ENCODE measurements at regions not wholly inside any gene's neighbourhood (a gene's known extent, or its start where the extent isn't known, plus 50 kb on each side); places are given as distances from the start of the nearest gene placed in this dataset.

GRCh38 chr14:26194816-26195215, 403.0 kb downstream of the NOVA1 start:
- in situ Hi-C loops (cut with MboI; ENCODE audit: low sequenced_read_pairs) = no loop called here
- Histone ChIP-seq H2BK20ac (ENCODE audit: low read depth, low read length) (no peak overlapping the region), H3K79me1 (ENCODE audit: low read depth in 1 of 2, low read length in 2 of 2) (no peaks in the 10 kb centered on the region), H3K27ac (ENCODE audit: insufficient read depth, low read length) (no peak overlapping the region), H4K91ac (ENCODE audit: insufficient read depth, low read depth, low read length) (no peak overlapping the region), H3K9ac (ENCODE audit: low read depth, low read length) (no peak overlapping the region), H3K4me1 (ENCODE audit: control insufficient read depth, insufficient read depth, low read length) (no peaks in the 10 kb centered on the region), H3K4ac (ENCODE audit: low read depth, low read length) (no peak overlapping the region), H3K14ac (replicated peaks; ENCODE audit: low read depth, low read length) (no peak overlapping the region), H2AFZ (replicated peaks; ENCODE audit: low read length, poor library complexity) (no peak overlapping the region), H3K4me3 (ENCODE audit: insufficient read depth, low read depth, low read length) (no peak overlapping the region), H4K5ac (ENCODE audit: low read depth, low read length) (no peak overlapping the region), H3K9me3 (ENCODE audit: control insufficient read depth, insufficient read depth, low read length) (no peaks in the 10 kb centered on the region), H2AK5ac (ENCODE audit: low read depth, low read length) (no peak overlapping the region), H2AK9ac (replicated peaks; ENCODE audit: low read depth, low read length, poor library complexity) (no peak overlapping the region), H4K8ac (ENCODE audit: low read depth in 2 of 2, low read length in 2 of 2) (no peak overlapping the region), H2BK5ac (ENCODE audit: low read depth, low read length, poor library complexity, severe bottlenecking) (no peak overlapping the region), H3K9me1 (ENCODE audit: insufficient read depth, low read length) (no peaks in the 10 kb centered on the region), H3K4me2 (ENCODE audit: low read depth, low read length) (no peak overlapping the region), H3K36me3 (ENCODE audit: control insufficient read depth, insufficient read depth, low read length) (no peaks in the 10 kb centered on the region), H3K27me3 (ENCODE audit: control insufficient read depth, insufficient read depth, low read length) (no peaks in the 10 kb centered on the region), H3K23ac (ENCODE audit: low read depth, low read length) (no peak overlapping the region), H2BK120ac (ENCODE audit: low read depth, low read length) (no peak overlapping the region), H3K18ac (ENCODE audit: low read depth, low read length) (no peak overlapping the region), H2BK15ac (ENCODE audit: low read depth, low read length) (no peak overlapping the region), H4K20me1 (ENCODE audit: insufficient read depth, low read length) (no peaks in the 10 kb centered on the region), H3K56ac (ENCODE audit: extremely low read depth, insufficient read depth, low read length) (no peak overlapping the region)
- intact Hi-C loops (cut with micrococcal nuclease) = no loop called here
- WGBS, 2 experiments (ENCODE audit: extremely low coverage in 2 of 2, insufficient read length in 1 of 2) = no CpG with 5 or more reads among the region's 1 CpG
- ATAC-seq (ENCODE audit: low read depth) (no peak), DNase-seq (no peak)
- dilution Hi-C loops (cut with HindIII; ENCODE audit: low sequenced_read_pairs, unreplicated experiment) = no loop called here
- TF ChIP-seq, protein P1, sequence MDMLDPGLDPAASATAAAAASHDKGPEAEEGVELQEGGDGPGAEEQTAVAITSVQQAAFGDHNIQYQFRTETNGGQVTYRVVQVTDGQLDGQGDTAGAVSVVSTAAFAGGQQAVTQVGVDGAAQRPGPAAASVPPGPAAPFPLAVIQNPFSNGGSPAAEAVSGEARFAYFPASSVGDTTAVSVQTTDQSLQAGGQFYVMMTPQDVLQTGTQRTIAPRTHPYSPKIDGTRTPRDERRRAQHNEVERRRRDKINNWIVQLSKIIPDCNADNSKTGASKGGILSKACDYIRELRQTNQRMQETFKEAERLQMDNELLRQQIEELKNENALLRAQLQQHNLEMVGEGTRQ (IDR thresholded peaks at IDR 0.05; ENCODE audit: low read depth, low read length) = no peak
- TF ChIP-seq CHD1 (IDR thresholded peaks at IDR 0.05; ENCODE audit: low read depth, low read length) (no peak), MXI1 (IDR thresholded peaks at IDR 0.05; ENCODE audit: borderline replicate concordance, low read depth, low read length) (no peak), RCOR1 (IDR thresholded peaks at IDR 0.05; ENCODE audit: insufficient replicate concordance, low read length) (no peak), RAD21 (IDR thresholded peaks at IDR 0.05; ENCODE audit: low read length) (no peak), RFX5 (IDR thresholded peaks at IDR 0.05; ENCODE audit: low read depth, low read length) (no peak), MAFK (IDR thresholded peaks at IDR 0.05; ENCODE audit: low read depth, low read length) (no peak), BHLHE40 (IDR thresholded peaks at IDR 0.05; ENCODE audit: low read depth, low read length) (no peak)
- ChIA-PET CTCF (no interaction called here), POLR2A (ENCODE audit: unreplicated experiment) (no interaction called here)
- no TSS peak for BruUV-seq (replicated peaks)
